Upper lobe of left lung (tissue), 6 donors: ENCODE measurements at regions not wholly inside any gene's neighbourhood (a gene's known extent, or its start where the extent isn't known, plus 50 kb on each side); places are given as distances from the start of the nearest gene placed in this dataset.

Experiments used
- ATAC-seq, 2 donors: fragments of 200-7000 bp; cut with Tn5 transposase; one replicate each; pipeline ENCODE4 v1.9.1; 2022; ENCODE audit warnings: mild to moderate bottlenecking in 2 of 2, moderate library complexity in 2 of 2; ENCODE audit not compliant: low FRiP score in 2 of 2
- DNase-seq, 2 donors: peaks; one replicate each; pipeline ENCODE4 v3.0.0-alpha.2; 2019 to 2020
- H3K27ac ChIP-seq, 4 donors: fragments of 200-600 bp; sonication (generic); one replicate each; pipeline ENCODE4 v1.5.1; 2016 to 2019
- H3K27me3 ChIP-seq, 4 donors: fragments of 200-600 bp; sonication (generic); one replicate each; pipeline ENCODE4 v1.5.1; 2017 to 2019
- H3K36me3 ChIP-seq, 4 donors: fragments of 200-600 bp; sonication (generic); one replicate each; pipeline ENCODE4 v1.5.1; 2016 to 2019
- H3K4me1 ChIP-seq, 4 donors: fragments of 200-600 bp; sonication (generic); one replicate each; pipeline ENCODE4 v1.5.1; 2018 to 2019
- H3K4me3 ChIP-seq, 4 donors: fragments of 200-600 bp; sonication (generic); one replicate each; pipeline ENCODE4 v1.5.1; 2017 to 2019; ENCODE audit warnings: mild to moderate bottlenecking in 2 of 4, moderate library complexity in 1 of 4
- H3K9me3 ChIP-seq, 4 donors: fragments of 200-600 bp; sonication (generic); one replicate each; pipeline ENCODE4 v1.5.1; 2018 to 2019
- EP300 ChIP-seq, 4 donors: sonication (generic); formaldehyde crosslinking; IDR thresholded peaks; one replicate each; pipeline ENCODE4 v1.5.1; 2017; ENCODE audit warnings: antibody characterized with exemption in 4 of 4, control low read depth in 2 of 4
- POLR2A ChIP-seq, 4 donors: fragments of 450-650 bp; IDR thresholded peaks; one replicate each; pipeline ENCODE4 v1.5.1; 2016 to 2017; ENCODE audit warnings: antibody characterized with exemption in 4 of 4, mild to moderate bottlenecking in 2 of 4
- POLR2AphosphoS5 ChIP-seq, 2 donors: sonication (generic); formaldehyde crosslinking; IDR thresholded peaks; one replicate each; pipeline ENCODE4 v1.5.1; 2017; ENCODE audit warnings: antibody characterized with exemption in 2 of 2
- WGBS, 2 donors: methylation state at CpG; one replicate each; pipeline ENCODE4 v1.1.5; 2017 to 2018; 5-methylcytosine and 5-hydroxymethylcytosine counted together
- TF ChIP-seq, protein P1 (sequence below), 6 experiments: fragments of 450-650 bp in 4 of 6; fragments of 200-600 bp in 2 of 6; sonication (generic) in 2 of 6; IDR thresholded peaks; one replicate each; pipeline ENCODE4 v1.5.1; 2016 to 2019; ENCODE audit warnings: antibody characterized with exemption in 6 of 6
- donor health status: DM: no; HTN: no; CAD: no; lungs with moderate emphysema.
- donor health status: DM: no; HTN: yes; CAD: no; lungs with severe emphysema.

DNA sequence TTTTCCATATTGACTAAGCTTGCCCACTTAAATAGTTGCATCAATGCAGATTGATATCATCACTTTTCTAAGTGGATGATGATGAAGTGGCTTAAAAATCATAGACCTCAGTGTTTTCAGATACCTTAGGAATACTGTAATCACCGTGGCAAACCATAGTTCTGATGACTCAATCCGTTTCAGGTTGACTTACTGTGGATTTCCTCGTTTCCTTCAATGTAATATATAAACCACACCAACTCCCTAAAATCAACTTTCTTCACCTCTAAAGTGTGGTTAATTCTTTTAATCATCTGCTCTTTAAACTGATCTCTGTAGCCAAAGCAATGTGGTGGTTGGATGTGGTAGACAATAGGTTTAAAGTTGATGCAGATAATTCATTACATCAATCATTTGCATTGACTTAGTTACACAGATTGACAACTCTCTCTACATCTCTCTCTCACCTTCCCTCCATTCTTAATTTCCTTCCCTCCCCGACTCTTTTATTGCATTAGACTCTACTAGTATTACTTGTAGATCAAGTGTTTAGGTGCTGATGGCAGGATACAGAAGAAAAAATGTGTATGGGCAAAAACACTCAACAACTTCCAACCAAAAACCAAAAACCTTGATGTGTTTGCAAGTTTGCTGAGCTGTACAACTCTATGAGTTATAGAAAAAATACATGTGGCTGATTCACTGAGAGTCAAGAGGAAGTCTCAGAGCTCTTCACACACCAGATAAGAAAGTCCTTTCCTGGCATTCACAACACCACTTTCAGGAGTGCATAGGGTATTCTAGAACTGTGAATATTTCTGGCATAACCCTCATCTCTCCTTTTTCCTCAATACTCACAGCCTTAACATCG, 243.5 kb downstream of the NFKBIZ start:
- Histone ChIP-seq H3K4me3 (no peak overlapping the region), H3K27me3 (no peaks in the 10 kb centered on the region), H3K9me3 (no peaks in the 10 kb centered on the region), H3K36me3 (no peaks in the 10 kb centered on the region), H3K27ac (no peak overlapping the region), H3K4me1 (peaks cover 0 to 6% (median 0%) of the 10 kb centered on the region in 4 donors)
- 58 to 74% methylated on average over 5 of the region's 5 CpGs for WGBS, 2 donors
- ATAC-seq (no peak), DNase-seq (no peak)
- TF ChIP-seq POLR2AphosphoS5 (IDR thresholded peaks at IDR 0.05) (no peak), POLR2A (IDR thresholded peaks at IDR 0.05) (no peak), EP300 (IDR thresholded peaks at IDR 0.05) (no peak)
- TF ChIP-seq, protein P1, sequence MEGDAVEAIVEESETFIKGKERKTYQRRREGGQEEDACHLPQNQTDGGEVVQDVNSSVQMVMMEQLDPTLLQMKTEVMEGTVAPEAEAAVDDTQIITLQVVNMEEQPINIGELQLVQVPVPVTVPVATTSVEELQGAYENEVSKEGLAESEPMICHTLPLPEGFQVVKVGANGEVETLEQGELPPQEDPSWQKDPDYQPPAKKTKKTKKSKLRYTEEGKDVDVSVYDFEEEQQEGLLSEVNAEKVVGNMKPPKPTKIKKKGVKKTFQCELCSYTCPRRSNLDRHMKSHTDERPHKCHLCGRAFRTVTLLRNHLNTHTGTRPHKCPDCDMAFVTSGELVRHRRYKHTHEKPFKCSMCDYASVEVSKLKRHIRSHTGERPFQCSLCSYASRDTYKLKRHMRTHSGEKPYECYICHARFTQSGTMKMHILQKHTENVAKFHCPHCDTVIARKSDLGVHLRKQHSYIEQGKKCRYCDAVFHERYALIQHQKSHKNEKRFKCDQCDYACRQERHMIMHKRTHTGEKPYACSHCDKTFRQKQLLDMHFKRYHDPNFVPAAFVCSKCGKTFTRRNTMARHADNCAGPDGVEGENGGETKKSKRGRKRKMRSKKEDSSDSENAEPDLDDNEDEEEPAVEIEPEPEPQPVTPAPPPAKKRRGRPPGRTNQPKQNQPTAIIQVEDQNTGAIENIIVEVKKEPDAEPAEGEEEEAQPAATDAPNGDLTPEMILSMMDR (IDR thresholded peaks at IDR 0.05) = no peak

DNA sequence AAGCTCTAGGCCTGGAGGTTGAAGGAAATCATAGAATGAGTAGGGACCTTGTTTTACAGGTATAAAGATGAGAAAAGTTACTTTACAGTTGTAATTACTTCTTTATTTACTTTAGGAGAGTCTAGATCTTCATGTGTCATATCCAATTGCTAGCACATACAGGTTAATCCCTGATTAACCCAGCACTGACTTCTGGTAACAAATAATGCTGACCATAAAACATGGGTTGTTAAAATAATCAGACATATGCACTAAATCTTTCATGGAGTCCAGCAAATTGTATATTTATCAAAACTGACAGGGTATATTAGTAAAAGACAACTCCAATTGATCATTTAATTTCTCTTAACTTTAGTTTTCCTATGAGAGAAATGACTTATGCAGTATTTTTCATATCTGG, 245.2 kb downstream of the NFKBIZ start:
- no peaks in the 10 kb centered on the region for H3K27me3 ChIP-seq
- peaks cover 0 to 6% (median 0%) of the 10 kb centered on the region in 4 donors for H3K4me1 ChIP-seq
- no peak for ATAC-seq
- no peaks in the 10 kb centered on the region for H3K9me3 ChIP-seq
- no peak overlapping the region for H3K4me3 ChIP-seq
- no peaks in the 10 kb centered on the region for H3K36me3 ChIP-seq
- H3K27ac ChIP-seq = no peak overlapping the region
- TF ChIP-seq, protein P1 (IDR thresholded peaks at IDR 0.05) = no peak
- TF ChIP-seq EP300 (IDR thresholded peaks at IDR 0.05) = no peak
- no peak for TF ChIP-seq POLR2AphosphoS5 (IDR thresholded peaks at IDR 0.05)
- no peak for TF ChIP-seq POLR2A (IDR thresholded peaks at IDR 0.05)
- no peak for DNase-seq

DNA sequence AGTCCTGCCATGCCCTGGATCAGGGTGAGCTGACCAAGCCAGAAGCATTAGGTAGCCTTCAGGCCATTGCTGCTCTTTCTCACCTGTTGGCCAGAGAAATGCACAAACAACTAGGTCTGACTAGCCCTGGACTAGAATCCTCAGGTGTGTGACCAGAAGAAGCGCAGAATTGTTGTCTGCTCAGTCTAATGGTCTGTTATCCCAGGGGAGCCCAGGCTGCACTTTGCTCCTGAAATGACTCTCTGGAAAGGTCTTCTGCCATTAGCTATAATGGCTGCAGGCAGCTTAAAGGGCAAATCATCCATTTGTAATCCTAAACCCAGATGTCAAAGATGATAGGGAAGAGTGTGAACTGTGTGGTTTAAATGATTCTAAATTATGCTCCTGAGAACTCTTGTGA, 246.1 kb downstream of the NFKBIZ start:
- TF ChIP-seq, protein P1 (IDR thresholded peaks at IDR 0.05) = no peak
- no peak for TF ChIP-seq POLR2AphosphoS5 (IDR thresholded peaks at IDR 0.05)
- no peak for TF ChIP-seq POLR2A (IDR thresholded peaks at IDR 0.05)
- no peak for TF ChIP-seq EP300 (IDR thresholded peaks at IDR 0.05)
- ATAC-seq = no peak
- Histone ChIP-seq H3K36me3 (no peaks in the 10 kb centered on the region), H3K9me3 (no peaks in the 10 kb centered on the region), H3K4me1 (peaks cover 0 to 6% (median 0%) of the 10 kb centered on the region in 4 donors), H3K27me3 (no peaks in the 10 kb centered on the region), H3K27ac (no peak overlapping the region), H3K4me3 (no peak overlapping the region)
- 100% methylated on average over 1 of the region's 1 CpG for WGBS, 2 donors
- DNase-seq = no peak

DNA sequence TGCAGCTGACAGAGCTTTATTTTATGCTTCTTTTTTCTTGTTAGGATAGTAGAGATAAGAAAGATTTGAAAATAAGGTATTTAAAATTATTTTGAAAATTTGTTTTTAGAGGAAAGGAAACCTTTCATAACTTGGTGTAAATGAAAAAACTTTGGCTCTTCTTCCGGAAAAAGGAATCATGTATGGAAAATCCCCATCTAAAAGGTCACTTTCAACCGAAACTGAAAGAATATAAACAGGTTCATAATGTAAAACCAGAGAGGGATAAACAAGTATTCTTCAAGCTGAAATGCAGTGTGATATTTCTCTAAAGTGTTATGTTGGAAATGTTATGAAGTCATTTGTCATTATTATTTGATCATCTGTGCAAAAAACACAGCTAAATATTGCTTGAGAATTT, 246.8 kb downstream of the NFKBIZ start:
- 76 to 87% methylated on average over 2 of the region's 2 CpGs for WGBS, 2 donors
- no peak for DNase-seq
- peaks cover 0 to 6% (median 0%) of the 10 kb centered on the region in 4 donors for H3K4me1 ChIP-seq
- no peak overlapping the region for H3K4me3 ChIP-seq
- no peak for ATAC-seq
- H3K9me3 ChIP-seq = no peaks in the 10 kb centered on the region
- no peaks in the 10 kb centered on the region for H3K36me3 ChIP-seq
- H3K27me3 ChIP-seq = no peaks in the 10 kb centered on the region
- H3K27ac ChIP-seq = no peak overlapping the region
- TF ChIP-seq, protein P1 (IDR thresholded peaks at IDR 0.05) = no peak
- TF ChIP-seq EP300 (IDR thresholded peaks at IDR 0.05) = no peak
- TF ChIP-seq POLR2AphosphoS5 (IDR thresholded peaks at IDR 0.05) = no peak
- TF ChIP-seq POLR2A (IDR thresholded peaks at IDR 0.05) = no peak
